HCT116 (cell line): ENCODE measurements at regions not wholly inside any gene's neighbourhood (a gene's known extent, or its start where the extent isn't known, plus 50 kb on each side); places are given as distances from the start of the nearest gene placed in this dataset.

Experiments
- ATAC-seq: fragments of 200-7000 bp; cut with Tn5 transposase; 2 replicates; pipeline ENCODE4 v1.9.1; 2020; ENCODE audit warnings: mild to moderate bottlenecking, moderate library complexity
- BruUV-seq: library from RNA; stranded (reverse); fragments of 400-500 nt; replicated peaks from 2 replicates; lab custom pipeline; 2021; lab: Mats Ljungman, UMichigan
- CTCF ChIA-PET: fragments of 300-600 bp; sonication (Branson Sonifier 250); formaldehyde crosslinking; loops from one replicate; lab custom pipeline; 2021; ENCODE audit warnings: antibody characterized with exemption; lab: Charles Lee
- POLR2A ChIA-PET: fragments of 300-600, 350-600 bp; sonication (Branson Sonifier 250); formaldehyde crosslinking; loops from one replicate; lab custom pipeline; 2021; ENCODE audit warnings: antibody characterized with exemption; lab: Charles Lee
- RAD21 ChIA-PET, 2 experiments: fragments of 300-600 bp; sonication (Branson Sonifier 250); formaldehyde crosslinking; loops; one replicate each; lab custom pipeline; 2023; ENCODE audit warnings: low total read pairs in 2 of 2; ENCODE audit not compliant: uncharacterized antibody in 2 of 2, unreplicated experiment in 2 of 2, low non-redundant PET in 1 of 2; lab: Charles Lee
- DNase-seq: peaks from one replicate; pipeline ENCODE4 v3.0.0-alpha.2; 2010; ENCODE audit warnings: low read depth, low spot score
- H2AFZ ChIP-seq: fragments of 200-600 bp; shearing (Covaris generic), sonication (generic); 2 replicates; pipeline ENCODE4 v1.6.1; 2017; ENCODE audit warnings: low read depth, mixed run types, mixed read lengths, antibody characterized with exemption, low read length; ENCODE audit not compliant: poor library complexity, severe bottlenecking
- H3K27ac ChIP-seq: 2 replicates; pipeline ENCODE4 v1.5.1; 2012; ENCODE audit warnings: low read depth, low read length
- H3K27me3 ChIP-seq: fragments of 200-600 bp; sonication (generic); 2 replicates; pipeline ENCODE4 v1.6.1; 2016; ENCODE audit warnings: mixed run types, low read length, mixed read lengths; ENCODE audit not compliant: insufficient read depth
- H3K36me3 ChIP-seq, 2 experiments: fragments of 200-500 bp in 1 of 2; fragments of 200-600 bp in 1 of 2; sonication (Bioruptor generic) in 1 of 2; sonication (generic) in 1 of 2; 2 replicates each; pipeline versions ENCODE4 v1.5.1 to v1.6.1; 2014 to 2016; ENCODE audit warnings: low read length in 2 of 2, inconsistent platforms in 1 of 2, mixed read lengths in 1 of 2, mixed run types in 1 of 2; ENCODE audit not compliant: insufficient read depth in 2 of 2, control insufficient read depth in 1 of 2
- H3K4me1 ChIP-seq, 2 experiments: fragments of 200-600 bp in 1 of 2; sonication (generic) in 1 of 2; 2 replicates each; pipeline versions ENCODE4 v1.5.1 to v1.6.1; 2012 to 2017; ENCODE audit warnings: low read length in 2 of 2, inconsistent platforms in 1 of 2, mild to moderate bottlenecking in 1 of 2, mixed read lengths in 1 of 2, mixed run types in 1 of 2, moderate library complexity in 1 of 2; ENCODE audit not compliant: insufficient read depth in 2 of 2, control insufficient read depth in 1 of 2
- H3K4me2 ChIP-seq: fragments of 200-600 bp; sonication (generic); 2 replicates; pipeline ENCODE4 v1.6.1; 2017; ENCODE audit warnings: mixed run types, low read length, mixed read lengths
- H3K4me3 ChIP-seq, 2 experiments: fragments of 200-600 bp in 1 of 2; sonication (generic) in 1 of 2; replicated peaks in 1 of 2; 2 replicates each; pipeline ENCODE4 v1.5.1; 2011 to 2016; ENCODE audit warnings: low read length in 2 of 2, control low read depth in 1 of 2, low read depth in 1 of 2, mild to moderate bottlenecking in 1 of 2, mixed read lengths in 1 of 2, mixed run types in 1 of 2
- H3K79me2 ChIP-seq: fragments of 200-600 bp; sonication (generic); 2 replicates; pipeline ENCODE4 v1.6.1; 2017; ENCODE audit warnings: mild to moderate bottlenecking, mixed run types, low read length, moderate library complexity, mixed read lengths; ENCODE audit not compliant: insufficient read depth
- H3K9ac ChIP-seq: fragments of 200-600 bp; sonication (generic); 2 replicates; pipeline ENCODE4 v1.6.1; 2016; ENCODE audit warnings: low read length, mixed read lengths
- H3K9me2 ChIP-seq: fragments of 200-600 bp; sonication (generic), shearing (Covaris generic); 2 replicates; pipeline ENCODE4 v1.6.1; 2017; ENCODE audit warnings: mixed run types, mild to moderate bottlenecking, moderate library complexity; ENCODE audit not compliant: insufficient read depth
- H3K9me3 ChIP-seq, 2 experiments: fragments of 200-500 bp in 1 of 2; fragments of 200-600 bp in 1 of 2; sonication (Bioruptor generic) in 1 of 2; sonication (generic) in 1 of 2; 2 replicates each; pipeline ENCODE4 v1.6.1; 2014 to 2017; ENCODE audit warnings: low read length in 2 of 2, mixed read lengths in 2 of 2, inconsistent platforms in 1 of 2, low read depth in 1 of 2, mild to moderate bottlenecking in 1 of 2, mixed run types in 1 of 2, moderate library complexity in 1 of 2; ENCODE audit not compliant: control insufficient read depth in 1 of 2, insufficient read depth in 1 of 2
- H4K20me1 ChIP-seq: fragments of 200-600 bp; sonication (generic), shearing (Covaris generic); 2 replicates; pipeline ENCODE4 v1.6.1; 2017; ENCODE audit warnings: mixed run types, mild to moderate bottlenecking, moderate library complexity; ENCODE audit not compliant: insufficient read depth
- CBX3 ChIP-seq: IDR thresholded peaks from 2 replicates; pipeline ENCODE4 v1.6.1; 2012; ENCODE audit warnings: low read depth
- CEBPB ChIP-seq: IDR thresholded peaks from 2 replicates; pipeline ENCODE4 v1.6.1; 2012; ENCODE audit warnings: low read depth
- CTCF ChIP-seq, 3 experiments: fragments of 200-600 bp in 1 of 3; sonication (generic) in 1 of 3; IDR thresholded peaks in 2 of 3; conservative IDR thresholded peaks in 1 of 3; 2 replicates each; pipeline ENCODE4 v1.5.1; 2012 to 2017; ENCODE audit warnings: low read depth in 2 of 3, low read length in 2 of 3, antibody characterized with exemption in 1 of 3, borderline replicate concordance in 1 of 3, control low read depth in 1 of 3, mild to moderate bottlenecking in 1 of 3, mixed read lengths in 1 of 3, mixed run types in 1 of 3, moderate library complexity in 1 of 3; ENCODE audit not compliant: insufficient read depth in 1 of 3
- EGR1 ChIP-seq: IDR thresholded peaks from 2 replicates; pipeline ENCODE4 v1.6.1; 2012; ENCODE audit warnings: low read depth
- EZH2 ChIP-seq: fragments of 200-600 bp; sonication (generic); IDR thresholded peaks from 2 replicates; pipeline ENCODE4 v1.6.1; 2017; ENCODE audit warnings: antibody characterized with exemption, mixed run types
- EZH2phosphoT487 ChIP-seq: fragments of 200-600 bp; IDR thresholded peaks from 2 replicates; pipeline ENCODE4 v1.6.1; 2018; ENCODE audit warnings: antibody characterized with exemption, borderline replicate concordance
- FOSL1 ChIP-seq: IDR thresholded peaks from 2 replicates; pipeline ENCODE4 v1.6.1; 2012; ENCODE audit warnings: low read depth
- JUND ChIP-seq: IDR thresholded peaks from 2 replicates; pipeline ENCODE4 v1.6.1; 2012
- MAX ChIP-seq: IDR thresholded peaks from 2 replicates; pipeline ENCODE4 v1.6.1; 2012
- POLR2AphosphoS5 ChIP-seq: IDR thresholded peaks from 2 replicates; pipeline ENCODE4 v1.6.1; 2011; ENCODE audit warnings: mild to moderate bottlenecking, low read depth, low read length, moderate library complexity
- SIN3A ChIP-seq: IDR thresholded peaks from 2 replicates; pipeline ENCODE4 v1.6.1; 2012; ENCODE audit warnings: low read depth
- SP1 ChIP-seq: IDR thresholded peaks from 2 replicates; pipeline ENCODE4 v1.6.1; 2012; ENCODE audit warnings: low read depth
- SRF ChIP-seq: IDR thresholded peaks from 2 replicates; pipeline ENCODE4 v1.6.1; 2012; ENCODE audit warnings: low read depth
- TCF7L2 ChIP-seq: IDR thresholded peaks from 2 replicates; pipeline ENCODE4 v1.7.0; 2011; ENCODE audit warnings: borderline replicate concordance, inconsistent platforms; ENCODE audit not compliant: insufficient read depth, insufficient read length; ENCODE audit errors: extremely low read depth
- YY1 ChIP-seq: IDR thresholded peaks from 2 replicates; pipeline ENCODE4 v1.6.1; 2011; ENCODE audit warnings: low read length, low read depth, moderate library complexity, mild to moderate bottlenecking; ENCODE audit not compliant: insufficient replicate concordance; ENCODE audit errors: extremely low read depth
- ZFX ChIP-seq: fragments of 450-650 bp; IDR thresholded peaks from 2 replicates; pipeline ENCODE4 v1.6.1; 2017
- intact Hi-C: fragments of 100-400 bp; cut with micrococcal nuclease; formaldehyde crosslinking; loops from 2 replicates; pipeline ENCODE4 v1.10.0; 2022

- intact Hi-C loops: no loop called here
These were observed 187.1 kb downstream of the MYCN start for GRCh38 chr2:16127276-16127940.

GRCh38 chr2:16126517-16127275, 186.3 kb downstream of the MYCN start:
- no peaks in the 10 kb centered on the region for H3K9me3 ChIP-seq
- H3K36me3 ChIP-seq: no peaks in the 10 kb centered on the region
- H4K20me1 ChIP-seq: no peaks in the 10 kb centered on the region
- H3K27ac ChIP-seq: no peak overlapping the region
- no peak for ATAC-seq
- DNase-seq: no peak
- H3K79me2 ChIP-seq: no peaks in the 10 kb centered on the region
- ChIA-PET RAD21 (no interaction called here), POLR2A (no interaction called here), CTCF (no interaction called here)
- no peak overlapping the region for H3K4me3 ChIP-seq
- no peaks in the 10 kb centered on the region for H3K4me1 ChIP-seq
- intact Hi-C loops: no loop called here
- H3K9me2 ChIP-seq: no peaks in the 10 kb centered on the region
- H2AFZ ChIP-seq: no peak overlapping the region
- no peak overlapping the region for H3K4me2 ChIP-seq
- H3K9ac ChIP-seq: no peak overlapping the region
- no peaks in the 10 kb centered on the region for H3K27me3 ChIP-seq
- no TSS peak for BruUV-seq
- no peak for TF ChIP-seq JUND
- TF ChIP-seq FOSL1: no peak
- no peak for TF ChIP-seq CTCF (IDR thresholded peaks at IDR 0.05 in 2 of 3, conservative IDR thresholded peaks at IDR 0.05 in 1 of 3; ENCODE audit: borderline replicate concordance in 1 of 3, insufficient read depth in 1 of 3, low read depth in 2 of 3, low read length in 2 of 3)
- no peak for TF ChIP-seq EZH2
- no peak for TF ChIP-seq CBX3
- no peak for TF ChIP-seq TCF7L2
- TF ChIP-seq POLR2AphosphoS5: no peak
- TF ChIP-seq SP1: no peak
- TF ChIP-seq CEBPB: no peak
- TF ChIP-seq ZFX: no peak
- TF ChIP-seq YY1: no peak
- no peak for TF ChIP-seq MAX
- no peak for TF ChIP-seq EZH2phosphoT487
- TF ChIP-seq EGR1: no peak
- TF ChIP-seq SRF: no peak
- no peak for TF ChIP-seq SIN3A

More at GRCh38 chr2:16127276-16127940, 187.1 kb downstream of the MYCN start:
- Histone ChIP-seq H3K27ac (no peak overlapping the region), H3K9me2 (no peaks in the 10 kb centered on the region), H3K4me3 (no peak overlapping the region), H3K9ac (no peak overlapping the region), H3K4me2 (no peak overlapping the region), H3K4me1 (no peaks in the 10 kb centered on the region), H3K9me3 (no peaks in the 10 kb centered on the region), H3K27me3 (no peaks in the 10 kb centered on the region), H2AFZ (no peak overlapping the region), H4K20me1 (no peaks in the 10 kb centered on the region), H3K36me3 (no peaks in the 10 kb centered on the region), H3K79me2 (no peaks in the 10 kb centered on the region)
- ATAC-seq: no peak
- ChIA-PET CTCF (no interaction called here), POLR2A (no interaction called here), RAD21 (no interaction called here)
- no TSS peak for BruUV-seq
- no peak for DNase-seq
- no peak for TF ChIP-seq JUND
